ENCODE measurements at regions not wholly inside any gene's neighbourhood (a gene's known extent, or its start where the extent isn't known, plus 50 kb on each side); places are given as distances from the start of the nearest gene placed in this dataset.
A peak's percentile ranks its signal among the peaks of the same experiment; 100 is the strongest.
"Not testable (repeated sequence)": the region's sequence is repeated elsewhere in the genome, so short reads cannot be mapped to it uniquely, and the experiment has no call there.

- H3K27me3 Mint-ChIP-seq, result peaks cover 4% of the 10 kb centered on the region
- H3K4me3 Mint-ChIP-seq, result no peak overlapping the region
- H3K9me3 Mint-ChIP-seq, result peaks cover 19% of the 10 kb centered on the region
- no peaks in the 10 kb centered on the region for H3K4me1 Mint-ChIP-seq
- no peak for DNase-seq
- H3K27ac Mint-ChIP-seq, result no peak overlapping the region
- H3K36me3 Mint-ChIP-seq, result no peaks in the 10 kb centered on the region
These were observed 72.5 kb downstream of the LHX2 start for GRCh38 chr9:124084087-124084486.

DNA sequence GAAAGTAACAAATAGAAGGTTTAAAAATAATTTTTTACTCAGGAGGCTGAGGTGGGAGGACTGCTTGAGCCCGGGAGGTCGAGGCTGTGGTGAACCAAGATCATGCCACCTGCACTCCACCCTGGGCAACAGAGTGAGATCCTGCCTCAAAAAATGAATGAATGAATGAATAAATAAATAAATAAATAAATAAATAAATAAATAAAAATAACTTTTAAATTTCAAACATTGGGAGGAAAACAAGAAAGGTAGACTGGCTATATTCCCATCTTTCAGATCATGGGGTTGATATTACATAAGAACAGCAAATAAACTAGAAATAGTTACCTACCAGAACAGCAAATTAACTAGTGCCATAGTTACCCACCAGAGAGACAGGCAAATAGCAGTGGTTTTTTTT, 75.7 kb downstream of the LHX2 start:
- Mint-ChIP-seq H3K4me3 (no peak overlapping the region), H3K27me3 (peaks cover 8% of the 10 kb centered on the region), H3K27ac (no peak overlapping the region), H3K36me3 (no peaks in the 10 kb centered on the region), H3K9me3 (peaks cover 19% of the 10 kb centered on the region), H3K4me1 (no peaks in the 10 kb centered on the region)
- DNase-seq, result no peak

- H3K4me3 Mint-ChIP-seq, result no peak overlapping the region
- peaks cover 19% of the 10 kb centered on the region for H3K9me3 Mint-ChIP-seq
- no peak for DNase-seq
- H3K27ac Mint-ChIP-seq, result no peak overlapping the region
- no peaks in the 10 kb centered on the region for H3K4me1 Mint-ChIP-seq
- no peaks in the 10 kb centered on the region for H3K36me3 Mint-ChIP-seq
- H3K27me3 Mint-ChIP-seq, result peaks cover 8% of the 10 kb centered on the region
These were observed 76.9 kb downstream of the LHX2 start for GRCh38 chr9:124088476-124088837.

DNA sequence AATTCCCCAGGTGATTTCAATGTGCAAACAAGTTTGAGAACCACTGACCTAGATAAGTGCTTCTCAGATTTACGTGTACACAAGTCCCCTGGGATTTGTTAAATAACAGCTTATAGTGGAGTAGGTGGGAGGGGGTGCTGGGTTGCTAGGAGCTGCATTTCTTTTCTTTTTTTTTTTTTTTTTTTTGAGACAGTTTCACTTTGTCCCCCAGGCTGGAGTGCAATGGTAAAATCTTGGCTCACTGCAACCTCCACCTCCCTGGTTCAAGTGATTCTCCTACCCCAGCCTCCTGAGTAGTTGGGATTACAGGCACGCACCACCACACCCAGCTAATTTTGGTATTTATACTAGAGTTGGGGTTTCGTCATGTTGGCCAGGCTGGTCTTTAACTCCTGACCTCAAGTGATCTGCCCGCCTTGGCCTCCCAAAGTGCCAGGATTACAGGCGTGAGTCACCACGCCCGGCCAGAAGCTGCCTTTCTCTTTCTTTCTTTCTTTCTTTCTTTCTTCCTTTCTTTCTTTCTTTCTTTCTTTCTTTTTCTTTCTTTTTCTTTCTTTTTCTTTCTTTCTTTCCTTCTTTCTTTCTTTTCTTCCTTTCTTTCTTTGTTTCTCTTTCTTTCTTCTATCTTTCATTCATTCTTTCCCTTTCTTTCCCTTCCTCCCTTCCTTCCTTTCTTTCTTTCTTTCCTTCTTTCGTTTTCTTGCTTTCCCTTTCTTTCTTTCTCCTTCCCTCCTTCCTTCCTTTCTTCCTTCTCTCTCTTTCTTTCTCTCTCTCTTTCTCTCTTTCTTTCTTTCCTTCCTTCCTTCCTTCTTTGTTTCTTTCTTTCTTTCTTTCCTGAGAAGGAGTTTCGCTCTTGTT, 78.3 kb downstream of the LHX2 start:
- H3K36me3 Mint-ChIP-seq, H3K4me3 Mint-ChIP-seq, DNase-seq, H3K27ac Mint-ChIP-seq, H3K27me3 Mint-ChIP-seq, H3K4me1 Mint-ChIP-seq: not testable (repeated sequence)
- H3K9me3 Mint-ChIP-seq, result peaks cover 18% of the 10 kb centered on the region

GRCh38 chr9:124098141-124098905, 86.8 kb downstream of the LHX2 start:
- H3K9me3 Mint-ChIP-seq, result no peaks in the 10 kb centered on the region
- no peak overlapping the region for H3K4me3 Mint-ChIP-seq
- H3K4me1 Mint-ChIP-seq, result no peaks in the 10 kb centered on the region
- H3K27me3 Mint-ChIP-seq, result peaks cover 4% of the 10 kb centered on the region
- DNase-seq, result no peak
- H3K36me3 Mint-ChIP-seq, result no peaks in the 10 kb centered on the region
- no peak overlapping the region for H3K27ac Mint-ChIP-seq

DNA sequence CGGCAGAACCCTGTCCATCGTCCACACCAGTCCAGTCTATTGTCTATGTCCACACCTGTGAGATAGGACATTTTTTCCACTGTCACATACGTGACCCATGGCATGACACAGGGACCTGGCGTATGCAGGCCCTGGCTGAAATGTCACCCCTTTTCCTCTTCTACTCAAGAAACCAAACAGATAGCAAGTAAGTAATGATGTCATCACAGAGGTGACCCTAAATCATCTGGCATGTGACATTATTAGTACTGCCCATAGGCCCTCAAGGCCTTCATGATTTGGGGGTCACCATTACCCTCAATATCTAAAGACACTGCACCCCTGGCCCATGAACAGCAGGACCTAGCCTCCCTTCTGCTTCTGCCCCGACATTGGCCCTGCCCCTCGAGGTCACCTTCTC, 88.3 kb downstream of the LHX2 start:
- no peaks in the 10 kb centered on the region for H3K4me1 Mint-ChIP-seq

DNA sequence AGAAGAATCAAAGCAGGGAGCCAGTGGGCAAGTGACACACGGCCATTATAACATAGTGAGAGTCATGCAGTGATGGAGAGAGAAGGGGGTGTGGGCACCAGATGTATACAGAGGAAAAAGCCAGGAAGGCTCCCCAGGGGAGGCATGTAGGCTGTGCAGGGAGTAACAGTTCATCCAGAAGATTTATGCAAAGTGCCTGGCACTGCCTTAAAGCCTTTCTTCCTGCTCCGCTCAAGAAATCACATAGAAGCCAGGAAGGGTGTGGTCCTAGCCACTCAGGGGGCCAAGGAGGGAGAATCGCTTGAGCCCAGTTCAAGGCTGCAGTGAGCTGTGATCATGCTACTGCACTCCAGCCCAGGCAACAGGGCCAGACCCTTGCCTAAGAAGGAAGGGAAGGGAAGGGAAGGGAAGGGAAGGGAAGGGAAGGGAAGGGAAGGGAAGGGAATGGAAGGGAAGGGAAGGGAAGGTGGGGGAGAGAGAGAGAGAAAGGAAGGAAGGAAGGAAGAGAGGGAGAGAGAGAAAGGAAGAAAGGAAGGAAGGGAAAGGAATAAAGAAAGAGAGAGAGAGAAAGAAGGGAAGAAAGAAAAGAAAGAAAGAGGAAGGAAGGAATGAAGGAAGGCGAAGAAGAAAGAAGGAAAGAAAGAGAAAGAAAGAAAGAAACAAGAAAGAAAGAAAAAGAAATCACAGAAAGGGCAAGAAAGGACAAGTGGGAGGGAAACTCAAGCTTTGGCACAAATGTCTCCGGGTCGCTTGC, 89.8 kb downstream of the LHX2 start:
- H3K27ac Mint-ChIP-seq, result no peak overlapping the region
- no peak for DNase-seq
- H3K36me3 Mint-ChIP-seq, result no peaks in the 10 kb centered on the region
- no peaks in the 10 kb centered on the region for H3K9me3 Mint-ChIP-seq
- H3K4me3 Mint-ChIP-seq, result no peak overlapping the region
- no peaks in the 10 kb centered on the region for H3K4me1 Mint-ChIP-seq
- peaks cover 16% of the 10 kb centered on the region for H3K27me3 Mint-ChIP-seq

More for the DNA sequence above, 88.3 kb downstream of the LHX2 start:
- H3K4me3 Mint-ChIP-seq, result no peak overlapping the region
- H3K9me3 Mint-ChIP-seq, result no peaks in the 10 kb centered on the region
- no peak overlapping the region for H3K27ac Mint-ChIP-seq
- peaks cover 4% of the 10 kb centered on the region for H3K27me3 Mint-ChIP-seq
- DNase-seq, result no peak
- no peaks in the 10 kb centered on the region for H3K36me3 Mint-ChIP-seq

- H3K36me3 Mint-ChIP-seq, result no peaks in the 10 kb centered on the region
- no peak overlapping the region for H3K4me3 Mint-ChIP-seq
- H3K9me3 Mint-ChIP-seq, result no peaks in the 10 kb centered on the region
- H3K27me3 Mint-ChIP-seq, result peaks cover 21% of the 10 kb centered on the region
- H3K4me1 Mint-ChIP-seq, result no peaks in the 10 kb centered on the region
- no peak overlapping the region for H3K27ac Mint-ChIP-seq
- DNase-seq, result no peak
These were observed 90.4 kb downstream of the LHX2 start for GRCh38 chr9:124101969-124102345.

DNA sequence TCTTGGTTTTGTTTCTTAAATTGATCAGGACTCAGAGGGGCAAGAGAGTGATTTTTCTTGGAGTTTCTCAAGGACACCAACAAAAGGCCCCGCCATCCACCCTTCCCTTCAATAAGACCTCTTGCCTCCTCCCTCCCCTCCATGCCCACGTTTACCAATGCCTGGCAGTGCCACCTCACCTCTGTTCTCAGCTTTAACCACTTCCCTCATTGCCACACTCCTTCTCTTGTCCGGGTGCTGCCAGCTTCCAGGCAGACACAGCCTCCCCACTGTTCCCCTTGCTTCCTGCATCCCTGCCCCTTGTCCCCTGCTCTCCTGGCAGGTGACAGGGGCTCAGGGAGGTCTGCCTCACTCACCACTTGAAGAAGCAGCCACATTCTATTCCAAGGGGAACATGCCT, 90.8 kb downstream of the LHX2 start:
- Mint-ChIP-seq H3K36me3 (no peaks in the 10 kb centered on the region), H3K4me1 (no peaks in the 10 kb centered on the region), H3K4me3 (no peak overlapping the region), H3K27ac (no peak overlapping the region), H3K9me3 (no peaks in the 10 kb centered on the region), H3K27me3 (peaks cover 24% of the 10 kb centered on the region)
- no peak for DNase-seq

- Mint-ChIP-seq H3K4me3 (no peak overlapping the region), H3K27me3 (peaks cover 37% of the 10 kb centered on the region), H3K4me1 (no peaks in the 10 kb centered on the region), H3K27ac (no peak overlapping the region), H3K36me3 (no peaks in the 10 kb centered on the region), H3K9me3 (no peaks in the 10 kb centered on the region)
- no peak for DNase-seq
These were observed 93.7 kb downstream of the LHX2 start for GRCh38 chr9:124105266-124105665.

DNA sequence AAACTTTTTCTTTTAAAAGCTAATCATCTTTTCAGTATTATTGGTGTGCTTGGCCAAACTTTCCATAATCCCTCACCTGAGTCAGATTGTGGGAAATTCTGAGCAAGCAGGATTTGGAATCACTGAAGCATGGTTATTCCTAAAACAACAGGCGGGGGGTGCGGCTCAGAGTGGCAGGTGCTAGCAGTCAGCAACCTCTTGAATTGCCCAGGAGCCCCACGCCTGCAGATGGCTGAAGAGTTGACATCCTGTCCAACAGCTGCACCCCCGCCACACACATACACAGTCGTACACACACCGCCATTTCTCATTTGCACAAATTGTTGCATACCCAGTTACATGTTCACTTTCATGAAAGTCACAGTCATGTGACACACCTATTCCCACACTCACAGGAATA, 96.6 kb downstream of the LHX2 start:
- Mint-ChIP-seq H3K4me1 (no peaks in the 10 kb centered on the region), H3K9me3 (no peaks in the 10 kb centered on the region), H3K27me3 (peaks cover 43% of the 10 kb centered on the region), H3K4me3 (no peak overlapping the region), H3K27ac (no peak overlapping the region), H3K36me3 (no peaks in the 10 kb centered on the region)
- DNase-seq, result no peak

DNA sequence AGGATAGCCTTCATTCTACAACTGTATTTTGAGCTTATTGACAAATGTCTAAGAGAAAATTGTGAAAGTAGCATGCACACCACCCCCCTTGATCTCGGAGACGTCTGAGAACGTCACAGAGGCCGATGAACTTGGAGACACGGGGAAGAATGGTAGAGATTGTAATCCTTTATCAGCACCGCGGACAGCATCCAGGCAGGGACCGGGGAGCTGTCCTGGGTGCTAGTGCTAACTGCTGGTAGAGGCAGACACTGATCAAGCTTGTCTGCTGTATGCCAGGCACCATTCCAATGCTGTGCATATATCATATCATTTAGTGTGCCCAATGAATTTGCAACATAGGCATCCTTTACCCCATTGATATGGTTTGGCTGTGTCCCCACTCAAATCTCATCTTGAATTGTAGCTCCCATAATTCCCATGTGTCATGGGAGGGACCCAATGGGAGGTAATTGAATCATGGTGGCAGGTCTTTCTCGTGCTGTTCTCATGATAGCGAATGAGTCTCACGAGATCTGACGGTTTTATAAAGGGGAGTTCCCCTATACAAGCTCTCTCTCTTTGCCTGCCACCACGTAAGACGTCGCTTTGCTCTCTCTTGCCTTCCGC, 98.8 kb downstream of the LHX2 start:
- Mint-ChIP-seq H3K27me3 (peaks cover 47% of the 10 kb centered on the region), H3K4me1 (no peaks in the 10 kb centered on the region), H3K36me3 (no peaks in the 10 kb centered on the region), H3K4me3 (no peak overlapping the region), H3K27ac (no peak overlapping the region), H3K9me3 (no peaks in the 10 kb centered on the region)
- peak; percentile 44 for DNase-seq

GRCh38 chr9:124116683-124117363, 105.3 kb downstream of the LHX2 start:
- Mint-ChIP-seq H3K36me3 (no peaks in the 10 kb centered on the region), H3K4me3 (no peak overlapping the region), H3K4me1 (no peaks in the 10 kb centered on the region), H3K27me3 (peaks cover 39% of the 10 kb centered on the region), H3K9me3 (peaks cover 7% of the 10 kb centered on the region), H3K27ac (no peak overlapping the region)
- no peak for DNase-seq

DNA sequence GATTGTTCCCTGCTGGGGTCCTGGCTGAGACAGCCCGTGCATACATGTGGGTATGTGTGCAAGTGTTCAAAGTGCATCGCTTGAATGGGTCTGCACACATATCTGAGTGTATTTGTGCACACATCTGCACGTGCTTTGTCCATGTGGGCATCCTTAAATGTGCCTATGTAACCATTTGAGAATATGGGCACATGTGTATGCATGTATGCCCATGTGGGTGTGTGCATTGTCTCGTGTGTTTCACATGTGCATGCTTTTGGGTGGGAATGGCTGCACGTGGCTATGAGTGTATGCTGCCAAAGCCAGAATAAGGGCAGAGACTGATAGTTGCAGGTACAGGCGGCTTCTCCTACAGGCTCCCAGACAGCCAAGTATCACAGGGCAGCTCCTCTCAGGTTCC, 107.3 kb downstream of the LHX2 start:
- Mint-ChIP-seq H3K4me3 (no peak overlapping the region), H3K4me1 (no peaks in the 10 kb centered on the region), H3K36me3 (no peaks in the 10 kb centered on the region), H3K27me3 (peaks cover 30% of the 10 kb centered on the region), H3K27ac (no peak overlapping the region), H3K9me3 (peaks cover 7% of the 10 kb centered on the region)
- DNase-seq, result no peak

All from activated naive CD8-positive, alpha-beta T cell treated with anti-CD3 and anti-CD28 coated beads for 36 hours (primary cell).